ENCODE measurements at regions not wholly inside any gene's neighbourhood (a gene's known extent, or its start where the extent isn't known, plus 50 kb on each side); places are given as distances from the start of the nearest gene placed in this dataset.

DNA sequence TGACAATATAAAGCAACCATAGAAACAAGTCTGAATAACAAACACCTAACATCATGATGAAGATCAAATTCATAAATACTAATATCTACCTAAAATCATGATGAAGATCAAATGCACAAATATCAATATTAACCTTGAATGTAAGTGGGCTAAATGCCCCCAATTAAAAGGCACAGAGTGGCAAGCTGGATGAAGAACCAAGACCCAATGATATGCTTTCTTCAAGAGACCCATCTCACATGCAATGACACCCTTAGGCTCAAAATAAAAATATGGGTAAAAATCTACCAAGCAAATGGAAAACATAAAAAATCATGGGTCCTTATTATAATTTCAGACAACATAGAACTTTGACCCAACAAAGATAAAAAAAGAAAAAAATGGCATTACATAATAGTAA, 578.5 kb upstream of the PTCHD4 start:
- no peak for TF ChIP-seq POLR2AphosphoS5 (IDR thresholded peaks at IDR 0.05)
- no peak for TF ChIP-seq POLR2A (IDR thresholded peaks at IDR 0.05)
